Hematopoietic multipotent progenitor cell (in vitro differentiated cells): ENCODE measurements at regions not wholly inside any gene's neighbourhood (a gene's known extent, or its start where the extent isn't known, plus 50 kb on each side); places are given as distances from the start of the nearest gene placed in this dataset.

Experiments
- DNase-seq, 3 donors: peaks; one replicate each; pipeline ENCODE4 v3.0.0-alpha.2; 2011 to 2015; ENCODE audit warnings: low read depth in 2 of 3, low spot score in 2 of 3

GRCh38 chr15:36313736-36314280 lies 265.6 kb upstream of the CDIN1 start:
- no peak for DNase-seq

- DNase-seq: no peak
These were observed 263.8 kb upstream of the CDIN1 start for GRCh38 chr15:36315649-36316048.

- no peak for DNase-seq
These were observed 255.8 kb upstream of the CDIN1 start for GRCh38 chr15:36323615-36324014.

- DNase-seq: no peak
These were observed 254.2 kb upstream of the CDIN1 start for GRCh38 chr15:36325206-36325605.

GRCh38 chr15:36329592-36329991 lies 249.8 kb upstream of the CDIN1 start:
- no peak for DNase-seq

GRCh38 chr15:36330598-36330997 lies 248.8 kb upstream of the CDIN1 start:
- DNase-seq: no peak

GRCh38 chr15:36331531-36332275 lies 247.7 kb upstream of the CDIN1 start:
- no peak for DNase-seq

GRCh38 chr15:36332301-36332700 lies 247.1 kb upstream of the CDIN1 start:
- no peak for DNase-seq

- DNase-seq: no peak
These were observed 246.5 kb upstream of the CDIN1 start for GRCh38 chr15:36332896-36333295.

- DNase-seq: no peak
These were observed 245.4 kb upstream of the CDIN1 start for GRCh38 chr15:36334059-36334458.

GRCh38 chr15:36335224-36335623 lies 244.2 kb upstream of the CDIN1 start:
- DNase-seq: no peak

GRCh38 chr15:36335659-36336058 lies 243.8 kb upstream of the CDIN1 start:
- no peak for DNase-seq

- DNase-seq: no peak
These were observed 234.5 kb upstream of the CDIN1 start for GRCh38 chr15:36344887-36345286.

GRCh38 chr15:36347272-36347858 lies 232.1 kb upstream of the CDIN1 start:
- no peak for DNase-seq

- DNase-seq: no peak
These were observed 223.0 kb upstream of the CDIN1 start for GRCh38 chr15:36356466-36356865.

GRCh38 chr15:36356978-36357601 lies 222.3 kb upstream of the CDIN1 start:
- no peak for DNase-seq

GRCh38 chr15:36358094-36358493 lies 221.3 kb upstream of the CDIN1 start:
- no peak for DNase-seq

- no peak for DNase-seq
These were observed 220.9 kb upstream of the CDIN1 start for GRCh38 chr15:36358523-36358922.

GRCh38 chr15:36359286-36359685 lies 220.1 kb upstream of the CDIN1 start:
- DNase-seq: no peak

- DNase-seq: no peak
These were observed 218.0 kb upstream of the CDIN1 start for GRCh38 chr15:36361351-36361870.

GRCh38 chr15:36362509-36362915 lies 216.9 kb upstream of the CDIN1 start:
- DNase-seq: no peak

GRCh38 chr15:36363335-36363734 lies 216.1 kb upstream of the CDIN1 start:
- no peak for DNase-seq
